SK-N-SH treated with all-trans-retinoic acid at 6 μM for 48 hours (cell line): ENCODE measurements at regions not wholly inside any gene's neighbourhood (a gene's known extent, or its start where the extent isn't known, plus 50 kb on each side); places are given as distances from the start of the nearest gene placed in this dataset.

Experiments
- BACH2 ChIP-seq: fragments of 250-450 bp; sonication (Bioruptor Pico); IDR thresholded peaks from 2 replicates; pipeline ENCODE4 v1.9.0; 2021; ENCODE audit warnings: mild to moderate bottlenecking, borderline replicate concordance
- RARB ChIP-seq: fragments of 250-450 bp; sonication (Bioruptor Pico); IDR thresholded peaks from 2 replicates; pipeline ENCODE4 v1.8.0; 2021; ENCODE audit warnings: mild to moderate bottlenecking, moderate library complexity
- TOX ChIP-seq: fragments of 250-450 bp; sonication (Bioruptor Pico); IDR thresholded peaks from 2 replicates; pipeline ENCODE4 v1.8.0; 2021; ENCODE audit warnings: mild to moderate bottlenecking, moderate library complexity, borderline replicate concordance
- TF ChIP-seq, protein P1 (sequence below): fragments of 250-450 bp; sonication (Bioruptor Pico); IDR thresholded peaks from 2 replicates; pipeline ENCODE4 v1.8.0; 2021; ENCODE audit warnings: low read depth, mild to moderate bottlenecking, moderate library complexity, borderline replicate concordance

DNA sequence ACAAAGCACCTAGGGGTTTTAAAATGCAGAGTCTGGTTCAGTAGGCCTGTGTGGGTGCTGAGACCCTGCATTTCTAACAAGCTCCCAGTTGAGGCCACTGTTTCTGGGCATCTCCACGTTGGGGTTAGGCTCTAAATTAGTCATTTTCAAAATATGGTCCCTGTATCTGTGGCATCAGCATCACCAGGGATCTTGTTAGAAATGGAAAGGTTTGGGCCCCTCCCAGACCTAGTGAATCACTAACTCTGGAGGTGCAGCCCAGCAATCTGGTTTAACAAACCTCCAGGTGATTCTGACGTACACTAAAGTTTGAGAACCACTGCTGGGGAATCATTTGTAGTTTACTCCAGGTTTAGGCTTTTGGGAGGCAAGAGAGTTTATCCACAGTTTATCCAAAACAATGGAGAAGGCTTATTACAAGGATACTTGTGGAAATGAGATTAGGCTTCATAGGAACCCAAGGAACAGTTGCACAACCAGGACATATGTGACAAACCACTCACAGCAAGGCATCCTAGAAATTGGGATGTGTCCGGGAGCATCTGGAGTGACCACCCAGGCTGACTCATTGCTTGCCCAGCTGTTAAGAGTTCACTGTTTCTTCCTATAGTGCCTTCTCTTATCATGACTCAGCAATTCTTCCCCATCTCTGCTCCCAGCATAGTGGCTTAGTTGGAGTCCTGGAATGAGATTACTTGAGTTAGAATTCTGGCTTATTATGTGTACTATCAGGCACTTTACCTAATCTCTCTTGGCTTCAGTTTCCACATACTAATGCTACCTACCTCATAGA lies 71.6 kb upstream of the STXBP6 start:
- TF ChIP-seq BACH2: no peak
- no peak for TF ChIP-seq RARB (CRISPR knock-in tag)
- TF ChIP-seq, protein P1, sequence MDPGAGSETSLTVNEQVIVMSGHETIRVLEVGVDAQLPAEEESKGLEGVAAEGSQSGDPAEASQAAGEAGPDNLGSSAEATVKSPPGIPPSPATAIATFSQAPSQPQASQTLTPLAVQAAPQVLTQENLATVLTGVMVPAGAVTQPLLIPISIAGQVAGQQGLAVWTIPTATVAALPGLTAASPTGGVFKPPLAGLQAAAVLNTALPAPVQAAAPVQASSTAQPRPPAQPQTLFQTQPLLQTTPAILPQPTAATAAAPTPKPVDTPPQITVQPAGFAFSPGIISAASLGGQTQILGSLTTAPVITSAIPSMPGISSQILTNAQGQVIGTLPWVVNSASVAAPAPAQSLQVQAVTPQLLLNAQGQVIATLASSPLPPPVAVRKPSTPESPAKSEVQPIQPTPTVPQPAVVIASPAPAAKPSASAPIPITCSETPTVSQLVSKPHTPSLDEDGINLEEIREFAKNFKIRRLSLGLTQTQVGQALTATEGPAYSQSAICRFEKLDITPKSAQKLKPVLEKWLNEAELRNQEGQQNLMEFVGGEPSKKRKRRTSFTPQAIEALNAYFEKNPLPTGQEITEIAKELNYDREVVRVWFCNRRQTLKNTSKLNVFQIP: no peak
- no peak for TF ChIP-seq TOX (CRISPR knock-in tag)
